HG02840 (cell line): ENCODE measurements at regions not wholly inside any gene's neighbourhood (a gene's known extent, or its start where the extent isn't known, plus 50 kb on each side); places are given as distances from the start of the nearest gene placed in this dataset.
A peak's percentile ranks its signal among the peaks of the same experiment; 100 is the strongest.
"Not testable (repeated sequence)": the region's sequence is repeated elsewhere in the genome, so short reads cannot be mapped to it uniquely, and the experiment has no call there.

Experiments
- ATAC-seq: cut with Tn5 transposase; IDR thresholded peaks from one replicate; pipeline ENCODE4 v1.9.1; 2021; ENCODE audit warnings: mild to moderate bottlenecking, moderate library complexity, moderate number of reproducible peaks; ENCODE audit not compliant: unreplicated experiment, low FRiP score

- no peak for ATAC-seq
Measured at GRCh38 chr10:50993771-50994251, 80.5 kb upstream of the PRKG1 start.

- ATAC-seq = no peak
Measured at GRCh38 chr10:50997461-50997860, 76.8 kb upstream of the PRKG1 start.

- ATAC-seq = no peak
Measured at GRCh38 chr10:50999163-50999562, 75.1 kb upstream of the PRKG1 start.

GRCh38 chr10:51000164-51000563 is 74.1 kb upstream of the PRKG1 start:
- ATAC-seq = no peak

DNA sequence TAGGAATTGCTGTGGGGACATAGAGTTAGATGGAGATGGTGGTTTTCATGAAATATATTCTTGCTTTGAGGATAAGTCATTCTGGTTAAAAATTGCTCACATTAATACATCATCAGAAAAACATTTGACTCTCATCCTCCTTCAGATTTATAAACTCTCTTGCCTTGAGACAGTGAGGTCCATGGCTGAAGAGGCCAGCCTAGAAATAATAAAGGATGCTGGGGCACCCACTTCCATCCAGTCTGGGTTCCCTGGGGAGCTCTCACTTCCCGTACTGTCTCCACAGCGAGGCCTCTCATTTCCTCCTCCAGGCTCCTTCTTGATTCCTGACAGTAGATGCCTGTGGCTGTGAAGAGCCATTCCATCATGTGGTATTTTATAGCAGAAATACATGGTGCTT is 73.3 kb upstream of the PRKG1 start:
- ATAC-seq = no peak

GRCh38 chr10:51001587-51001986 is 72.7 kb upstream of the PRKG1 start:
- peak; percentile 53 for ATAC-seq

- no peak for ATAC-seq
Measured at GRCh38 chr10:51002469-51002868, 71.8 kb upstream of the PRKG1 start.

GRCh38 chr10:51004776-51005175 is 69.5 kb upstream of the PRKG1 start:
- no peak for ATAC-seq

GRCh38 chr10:51005551-51005950 is 68.7 kb upstream of the PRKG1 start:
- no peak for ATAC-seq

DNA sequence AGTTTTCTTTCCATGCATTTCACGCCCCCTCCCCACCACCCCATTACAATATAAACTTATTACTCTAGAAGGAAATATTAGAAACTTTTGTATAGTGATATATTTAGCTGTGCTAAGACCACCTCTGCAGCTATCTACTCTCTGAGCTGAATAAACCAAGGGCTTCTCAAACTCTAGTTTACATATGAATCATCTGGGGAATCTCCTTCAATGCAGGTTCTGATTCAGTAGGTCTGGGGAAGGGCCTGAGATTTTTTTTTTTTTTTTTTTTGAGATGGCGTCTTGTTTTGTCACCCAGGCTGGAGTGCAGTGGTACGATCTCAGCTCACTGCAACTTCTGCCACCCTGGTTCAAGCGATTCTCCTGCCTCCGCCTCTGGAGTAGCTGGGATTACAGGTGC is 67.6 kb upstream of the PRKG1 start:
- ATAC-seq = no peak

- no peak for ATAC-seq
Measured at GRCh38 chr10:51007781-51008180, 66.5 kb upstream of the PRKG1 start.

DNA sequence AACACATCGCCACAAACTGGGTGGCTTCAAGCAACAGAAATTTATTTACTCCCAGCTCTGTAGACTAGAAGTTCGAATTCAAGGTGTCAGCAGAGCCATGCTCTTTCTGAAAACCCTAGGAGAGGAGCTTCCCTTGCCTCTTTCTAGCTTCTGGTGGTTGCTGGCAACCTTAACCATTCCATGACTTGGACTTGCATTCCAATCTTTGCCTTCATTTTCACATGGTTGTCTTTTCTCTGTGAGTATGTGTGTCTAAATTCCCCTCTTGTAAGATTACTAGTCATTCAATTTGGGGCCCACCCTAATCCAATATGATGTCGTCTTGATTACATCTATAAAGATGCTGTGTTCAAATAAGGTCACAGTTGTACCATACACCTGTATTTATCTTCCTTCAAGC is 65.9 kb upstream of the PRKG1 start:
- no peak for ATAC-seq

GRCh38 chr10:51010977-51011376 is 63.3 kb upstream of the PRKG1 start:
- ATAC-seq = no peak

- ATAC-seq = no peak
Measured at GRCh38 chr10:51012073-51012472, 62.2 kb upstream of the PRKG1 start.

- ATAC-seq = no peak
Measured at GRCh38 chr10:51014680-51015389, 59.5 kb upstream of the PRKG1 start.

DNA sequence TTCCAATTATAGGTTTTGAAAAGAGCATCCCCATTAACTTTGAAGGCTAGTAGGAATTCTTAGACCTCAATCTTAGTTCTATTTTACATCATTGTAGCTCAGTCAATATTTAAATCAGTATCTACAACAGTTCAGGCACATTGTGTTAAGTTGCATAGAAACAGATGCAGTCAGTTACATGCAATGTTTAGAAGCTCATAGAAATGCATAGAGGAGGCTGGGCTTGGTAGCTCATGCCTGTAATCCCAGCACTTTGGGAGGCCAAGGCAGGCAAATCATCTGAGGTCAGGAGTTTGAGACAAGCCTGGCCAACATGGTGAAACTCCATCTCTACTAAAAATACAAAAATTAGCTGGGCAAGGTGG is 58.9 kb upstream of the PRKG1 start:
- not testable (repeated sequence) for ATAC-seq

GRCh38 chr10:51020200-51020599 is 54.1 kb upstream of the PRKG1 start:
- no peak for ATAC-seq

DNA sequence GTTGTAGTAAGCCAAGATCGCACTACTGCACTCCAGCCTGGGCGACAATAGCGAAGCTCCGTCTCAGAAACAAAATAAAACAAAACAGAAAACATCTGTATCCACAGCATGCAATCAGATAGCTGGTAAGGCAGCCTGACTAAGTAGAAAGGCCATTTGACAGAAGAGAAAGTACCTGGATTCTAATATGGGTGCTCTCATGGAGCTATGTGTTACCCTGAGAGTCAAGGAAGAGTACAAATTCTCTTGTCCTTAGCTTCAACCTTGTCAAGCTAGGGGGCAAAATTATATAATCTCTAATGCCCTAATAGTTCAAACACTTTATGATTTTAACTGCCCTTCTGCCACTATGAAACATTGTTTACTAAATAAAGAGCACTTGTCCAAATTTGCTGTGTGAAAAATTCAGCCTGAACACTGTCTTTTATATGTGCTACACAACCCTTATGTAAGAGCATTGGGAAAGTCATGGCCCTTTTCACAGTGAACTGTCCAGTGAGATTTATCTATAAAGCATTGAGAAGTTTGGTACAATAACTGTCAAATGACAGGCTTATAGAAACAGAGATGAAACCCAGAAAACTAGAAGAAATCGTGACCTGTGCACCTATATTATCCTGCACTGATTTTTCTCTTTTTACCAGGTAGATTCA is 51.2 kb upstream of the PRKG1 start:
- no peak for ATAC-seq

DNA sequence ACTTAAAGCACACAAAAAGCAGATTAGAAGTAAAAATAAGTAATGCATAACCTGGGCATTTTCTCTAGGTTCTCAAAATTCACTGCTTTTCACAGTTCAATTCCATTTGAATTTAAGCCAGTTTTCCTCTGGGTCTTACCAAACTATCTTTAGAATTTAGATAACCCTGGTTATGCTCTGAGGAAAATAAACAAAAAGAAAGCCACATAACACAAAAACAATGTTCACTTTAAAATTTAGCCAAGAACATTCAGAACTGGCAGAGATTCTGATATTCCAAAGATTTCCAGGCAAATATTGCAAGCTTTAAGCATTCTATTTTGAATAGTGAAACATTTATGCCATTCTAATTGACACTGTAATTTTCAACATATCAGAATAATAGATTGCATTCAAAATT is 50.7 kb upstream of the PRKG1 start:
- ATAC-seq = no peak
